ENCODE measurements at regions not wholly inside any gene's neighbourhood (a gene's known extent, or its start where the extent isn't known, plus 50 kb on each side); places are given as distances from the start of the nearest gene placed in this dataset.
"Not testable (repeated sequence)": the region's sequence is repeated elsewhere in the genome, so short reads cannot be mapped to it uniquely, and the experiment has no call there.

DNA sequence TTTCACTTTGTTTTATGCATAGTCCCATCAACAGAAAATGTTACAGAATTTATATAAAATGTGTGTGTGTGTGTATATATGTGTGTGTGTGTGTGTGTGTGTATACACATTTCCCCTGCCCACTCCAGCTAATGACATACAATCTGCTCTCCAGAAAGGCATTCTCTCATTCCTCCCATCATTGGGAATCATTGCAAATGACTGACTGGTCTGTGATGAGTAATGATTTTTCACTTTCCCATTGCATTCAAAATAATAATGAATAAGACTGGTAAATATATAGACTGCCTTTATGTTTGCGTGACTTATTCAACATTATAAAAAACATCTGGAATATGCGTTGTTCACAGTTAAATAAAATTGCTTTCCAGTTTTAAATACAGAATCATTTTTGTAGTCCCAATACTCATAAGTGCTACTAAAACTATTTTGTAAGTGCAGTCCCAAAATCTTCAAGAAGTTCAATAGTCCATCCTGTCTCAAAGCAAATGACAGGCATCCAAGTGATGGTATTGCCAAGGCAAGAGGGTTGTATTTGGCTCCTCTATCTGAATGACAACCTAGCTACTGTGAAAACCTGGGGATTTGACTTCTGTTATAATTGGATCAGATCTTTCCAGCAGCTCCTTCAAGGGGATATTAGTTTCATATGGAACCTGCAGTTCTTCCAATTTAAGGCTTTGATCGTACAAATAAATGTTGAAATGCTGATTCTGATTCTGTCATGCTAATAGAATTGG lies 150.9 kb downstream of the POLR1F start:
- no peak for TF ChIP-seq POLR2A (IDR thresholded peaks at IDR 0.05)
- TF ChIP-seq, protein P1, sequence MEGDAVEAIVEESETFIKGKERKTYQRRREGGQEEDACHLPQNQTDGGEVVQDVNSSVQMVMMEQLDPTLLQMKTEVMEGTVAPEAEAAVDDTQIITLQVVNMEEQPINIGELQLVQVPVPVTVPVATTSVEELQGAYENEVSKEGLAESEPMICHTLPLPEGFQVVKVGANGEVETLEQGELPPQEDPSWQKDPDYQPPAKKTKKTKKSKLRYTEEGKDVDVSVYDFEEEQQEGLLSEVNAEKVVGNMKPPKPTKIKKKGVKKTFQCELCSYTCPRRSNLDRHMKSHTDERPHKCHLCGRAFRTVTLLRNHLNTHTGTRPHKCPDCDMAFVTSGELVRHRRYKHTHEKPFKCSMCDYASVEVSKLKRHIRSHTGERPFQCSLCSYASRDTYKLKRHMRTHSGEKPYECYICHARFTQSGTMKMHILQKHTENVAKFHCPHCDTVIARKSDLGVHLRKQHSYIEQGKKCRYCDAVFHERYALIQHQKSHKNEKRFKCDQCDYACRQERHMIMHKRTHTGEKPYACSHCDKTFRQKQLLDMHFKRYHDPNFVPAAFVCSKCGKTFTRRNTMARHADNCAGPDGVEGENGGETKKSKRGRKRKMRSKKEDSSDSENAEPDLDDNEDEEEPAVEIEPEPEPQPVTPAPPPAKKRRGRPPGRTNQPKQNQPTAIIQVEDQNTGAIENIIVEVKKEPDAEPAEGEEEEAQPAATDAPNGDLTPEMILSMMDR (IDR thresholded peaks at IDR 0.05): no peak
- H3K4me3 ChIP-seq (ENCODE audit: low read depth, poor library complexity, severe bottlenecking): no peak overlapping the region
- DNase-seq (ENCODE audit: low spot score in 2 of 2): no peak
- 85 to 90% methylated on average over 3 of the region's 3 CpGs for WGBS, 2 donors
- intact Hi-C loops (cut with DNase I; ENCODE audit: low total_unique reads): no loop called here

DNA sequence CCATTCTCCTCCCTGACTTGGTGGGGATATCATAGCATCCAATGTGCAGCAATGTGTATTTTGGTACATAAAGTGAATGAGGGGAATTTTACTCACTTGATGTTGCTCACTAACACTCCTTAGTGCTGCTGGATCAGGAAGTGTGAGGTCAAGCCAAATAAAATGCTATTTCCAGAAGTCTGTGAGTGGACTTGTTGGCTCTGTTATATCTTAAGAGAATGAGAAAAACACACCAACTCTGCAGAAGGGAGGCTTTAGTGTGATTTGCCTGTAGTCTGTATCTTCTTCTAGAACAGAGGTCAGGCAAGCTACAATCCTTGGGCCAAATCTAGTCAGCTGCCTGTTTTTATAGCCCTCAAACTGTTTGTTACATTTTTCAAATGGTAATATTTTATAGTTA lies 154.3 kb downstream of the POLR1F start:
- no peak for TF ChIP-seq POLR2A (IDR thresholded peaks at IDR 0.05)
- TF ChIP-seq, protein P1 (IDR thresholded peaks at IDR 0.05): no peak
- no peak for DNase-seq (ENCODE audit: low spot score in 2 of 2)
- H3K4me3 ChIP-seq (ENCODE audit: low read depth, poor library complexity, severe bottlenecking): no peak overlapping the region
- intact Hi-C loops (cut with DNase I; ENCODE audit: low total_unique reads): no loop called here

DNA sequence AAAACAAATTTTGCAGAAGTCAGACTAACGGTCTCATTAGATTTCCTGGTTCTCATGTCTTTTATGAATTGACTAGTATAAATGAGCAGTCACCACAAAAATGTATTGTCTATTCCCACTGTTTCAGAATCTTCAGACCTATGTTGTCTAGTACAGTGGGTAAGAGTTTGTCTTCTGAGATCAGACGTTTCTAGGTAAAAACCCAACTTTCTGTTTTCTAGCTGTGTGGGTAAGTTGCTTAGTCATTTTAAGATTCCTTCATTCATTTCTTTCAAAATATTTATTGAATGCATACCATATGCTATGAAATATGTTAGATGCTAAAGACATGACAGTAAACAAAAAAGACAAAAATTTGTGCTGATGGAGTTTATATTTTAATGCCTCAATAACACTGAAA lies 156.3 kb downstream of the POLR1F start:
- H3K4me3 ChIP-seq (ENCODE audit: low read depth, poor library complexity, severe bottlenecking): no peak overlapping the region
- no peak for TF ChIP-seq POLR2A (IDR thresholded peaks at IDR 0.05)
- TF ChIP-seq, protein P1 (IDR thresholded peaks at IDR 0.05): no peak
- 70 to 73% methylated on average over 2 of the region's 2 CpGs for WGBS, 2 donors
- intact Hi-C loops (cut with DNase I; ENCODE audit: low total_unique reads): no loop called here
- DNase-seq (ENCODE audit: low spot score in 2 of 2): no peak

DNA sequence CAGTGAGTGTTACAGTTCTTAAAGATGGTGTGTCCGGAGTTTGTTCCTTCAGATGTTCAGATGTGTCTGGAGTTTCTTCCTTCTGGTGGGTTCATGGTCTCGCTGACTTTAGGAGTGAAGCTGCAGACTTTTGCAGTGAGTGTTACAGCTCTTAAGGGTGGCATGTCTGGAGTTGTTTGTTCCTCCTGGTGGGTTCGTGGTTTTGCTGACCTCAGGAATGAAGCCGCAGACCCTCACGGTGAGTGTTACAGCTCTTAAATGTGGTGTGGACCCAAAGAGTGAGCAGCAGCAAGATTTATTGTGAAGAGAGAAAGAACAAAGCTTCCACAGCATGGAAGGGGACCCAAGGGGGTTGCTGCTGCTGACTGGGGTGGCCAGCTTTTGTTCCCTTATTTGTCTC lies 159.6 kb downstream of the POLR1F start:
- H3K4me3 ChIP-seq (ENCODE audit: low read depth, poor library complexity, severe bottlenecking); intact Hi-C loops (cut with DNase I; ENCODE audit: low total_unique reads); DNase-seq (ENCODE audit: low spot score in 2 of 2): not testable (repeated sequence)
- 62 to 75% methylated on average over 4 to 5 of the region's 5 CpGs for WGBS, 2 donors

DNA sequence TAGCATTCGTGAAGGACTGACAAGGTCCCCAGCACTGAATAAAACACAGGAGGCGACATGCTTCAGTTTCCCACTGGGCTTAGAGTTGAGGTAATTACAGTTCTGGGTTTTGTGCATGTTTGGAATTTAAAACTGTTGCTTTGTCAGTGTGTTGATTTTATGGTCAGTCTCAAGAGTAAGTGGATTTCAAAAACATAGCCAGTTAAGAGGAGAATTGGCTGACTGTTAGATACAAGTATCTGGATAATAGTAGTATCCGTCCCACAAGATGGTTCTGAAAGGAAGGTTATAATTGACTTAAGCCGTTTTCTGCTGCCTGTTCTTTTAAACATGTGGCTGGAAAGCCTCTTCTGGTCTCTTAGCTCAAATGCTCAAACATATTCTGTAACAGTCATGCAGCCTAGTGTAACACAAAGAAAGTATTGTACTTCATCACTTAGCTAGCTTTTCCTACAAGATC lies 170.9 kb downstream of the POLR1F start:
- TF ChIP-seq, protein P1 (IDR thresholded peaks at IDR 0.05): no peak
- TF ChIP-seq POLR2A (IDR thresholded peaks at IDR 0.05): no peak
- 41 to 49% methylated on average over 4 of the region's 4 CpGs for WGBS, 2 donors
- no peak for DNase-seq (ENCODE audit: low spot score in 2 of 2)
- intact Hi-C loops (cut with DNase I; ENCODE audit: low total_unique reads): no loop called here
- no peak overlapping the region for H3K4me3 ChIP-seq (ENCODE audit: low read depth, poor library complexity, severe bottlenecking)

DNA sequence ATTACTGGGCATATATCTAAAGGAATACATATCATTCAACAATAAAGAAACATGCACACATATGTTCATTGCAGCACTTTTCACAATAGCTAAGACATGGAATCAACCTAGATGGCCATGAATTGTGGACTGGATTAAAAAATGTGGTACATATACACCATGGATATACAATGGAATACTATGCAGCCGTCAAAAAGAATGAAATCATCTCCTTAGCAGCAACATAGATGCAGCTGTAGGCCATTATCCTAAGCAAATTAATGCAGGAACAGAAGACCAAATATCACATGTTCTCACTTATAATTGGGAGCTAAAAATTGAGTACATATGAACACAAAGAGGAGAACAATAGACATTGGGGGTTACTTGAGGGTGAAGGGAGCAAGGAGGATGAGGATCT lies 175.6 kb downstream of the POLR1F start:
- WGBS, 2 donors: 91 to 97% methylated on average over 1 of the region's 1 CpG
- H3K4me3 ChIP-seq (ENCODE audit: low read depth, poor library complexity, severe bottlenecking): no peak overlapping the region
- DNase-seq (ENCODE audit: low spot score in 2 of 2): no peak
- no peak for TF ChIP-seq POLR2A (IDR thresholded peaks at IDR 0.05)
- TF ChIP-seq, protein P1 (IDR thresholded peaks at IDR 0.05): no peak
- intact Hi-C loops (cut with DNase I; ENCODE audit: low total_unique reads): no loop called here
